Cerebellar nuclear complex (tissue), 1 donor: ENCODE measurements at regions not wholly inside any gene's neighbourhood (a gene's known extent, or its start where the extent isn't known, plus 50 kb on each side); places are given as distances from the start of the nearest gene placed in this dataset.
"Not testable (repeated sequence)": the region's sequence is repeated elsewhere in the genome, so short reads cannot be mapped to it uniquely, and the experiment has no call there.

Source experiments
- DNase-seq, 2 experiments: peaks; one replicate each; lab custom pipeline; 2025; lab: John Stamatoyannopoulos, UW

DNA sequence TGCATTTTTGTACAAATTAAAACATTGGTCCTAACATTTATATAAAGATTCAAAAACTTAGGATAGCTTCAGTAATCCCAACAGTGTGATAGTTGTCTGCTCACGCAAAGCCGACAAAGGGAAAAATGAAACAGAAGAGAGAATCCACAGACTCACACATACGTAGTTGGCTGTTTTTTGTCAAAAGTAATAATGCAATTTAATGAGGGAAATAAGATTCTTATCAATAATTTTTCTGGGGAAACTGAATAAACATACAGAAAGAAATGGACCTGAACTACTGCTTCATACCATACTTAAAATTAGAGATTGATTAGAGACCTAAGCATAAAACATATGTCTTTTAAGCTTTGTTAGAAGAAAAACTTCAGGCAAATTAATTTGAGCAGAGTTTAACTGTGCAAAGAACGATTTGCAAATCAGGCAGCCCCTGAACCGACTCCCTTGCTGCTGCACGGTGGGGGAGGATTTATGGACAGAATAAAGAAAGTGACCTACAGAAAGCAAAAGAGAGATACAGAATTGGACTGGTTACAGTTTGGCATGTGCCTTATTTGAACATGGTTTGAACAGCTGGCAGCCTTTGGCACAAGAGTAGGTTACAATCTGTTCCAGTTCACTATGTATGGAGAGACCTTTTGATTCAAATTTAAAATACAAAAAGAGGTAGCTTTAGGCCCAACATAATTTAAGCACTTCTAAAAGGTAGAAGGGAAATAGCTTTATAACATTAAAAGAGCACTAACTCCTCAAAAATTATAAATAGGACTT, 64.9 kb upstream of the CTSV start:
- DNase-seq, result not testable (repeated sequence)

GRCh38 chr9:97099540-97099939, 60.6 kb upstream of the CTSV start:
- DNase-seq, result not testable (repeated sequence)

GRCh38 chr9:97096793-97097192, 57.9 kb upstream of the CTSV start:
- DNase-seq, result no peak

DNA sequence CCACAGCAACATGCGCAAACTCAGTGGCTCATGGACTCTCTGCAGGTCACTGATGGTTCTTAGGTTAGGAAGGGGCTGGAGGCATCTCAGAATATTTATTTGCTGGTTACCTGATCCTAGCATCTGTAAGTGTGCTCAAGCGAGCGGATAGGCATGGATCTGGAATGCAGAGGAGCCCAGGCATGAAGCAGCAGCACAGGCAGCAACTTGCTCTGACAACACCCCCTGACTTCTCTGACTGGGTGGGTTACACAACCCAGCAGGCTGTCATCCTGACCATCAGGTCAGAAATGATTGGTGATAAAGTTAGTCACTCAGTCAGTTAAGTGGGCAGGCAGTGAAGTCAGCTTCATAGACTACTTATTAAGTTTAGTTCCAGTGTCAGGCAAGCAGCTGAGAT, 50.4 kb upstream of the CTSV start:
- DNase-seq, result not testable (repeated sequence)
